Liver (tissue), 7 donors: ENCODE measurements at regions not wholly inside any gene's neighbourhood (a gene's known extent, or its start where the extent isn't known, plus 50 kb on each side); places are given as distances from the start of the nearest gene placed in this dataset.

Experiments used
- DNase-seq: peaks from one replicate; pipeline ENCODE4 v3.0.0-alpha.2; 2017; ENCODE audit warnings: low spot score
- H3K27ac ChIP-seq, 2 donors: one replicate each; pipeline ENCODE4 v1.7.0; 2013; ENCODE audit warnings: inconsistent platforms in 2 of 2, low read length in 2 of 2, control low read depth in 1 of 2, low read depth in 1 of 2, mild to moderate bottlenecking in 1 of 2
- H3K27me3 ChIP-seq, 4 donors: one replicate each; pipeline versions ENCODE4 v1.6.1 to v1.7.0; 2013; ENCODE audit warnings: low read length in 3 of 4, inconsistent platforms in 1 of 4, mild to moderate bottlenecking in 1 of 4, moderate library complexity in 1 of 4; ENCODE audit not compliant: control insufficient read depth in 4 of 4, insufficient read depth in 4 of 4
- H3K36me3 ChIP-seq, 4 donors: one replicate each; pipeline versions ENCODE4 v1.6.1 to v1.7.0; 2013; ENCODE audit warnings: low read length in 3 of 4, mild to moderate bottlenecking in 3 of 4, low read depth in 1 of 4, moderate library complexity in 1 of 4; ENCODE audit not compliant: control insufficient read depth in 4 of 4, insufficient read depth in 3 of 4
- H3K4me1 ChIP-seq, 4 donors: one replicate each; pipeline versions ENCODE4 v1.6.1 to v1.7.0; 2013; ENCODE audit warnings: low read length in 3 of 4, mild to moderate bottlenecking in 3 of 4, moderate library complexity in 1 of 4; ENCODE audit not compliant: control insufficient read depth in 4 of 4, insufficient read depth in 4 of 4
- H3K4me3 ChIP-seq, 3 donors: one replicate each; pipeline versions ENCODE4 v1.6.1 to v1.7.0; 2013; ENCODE audit warnings: low read length in 3 of 3, control low read depth in 1 of 3, low read depth in 1 of 3, mild to moderate bottlenecking in 1 of 3
- H3K9ac ChIP-seq, 2 donors: one replicate each; pipeline ENCODE4 v1.7.0; 2013; ENCODE audit warnings: low read length in 2 of 2, mild to moderate bottlenecking in 2 of 2, moderate library complexity in 2 of 2, control low read depth in 1 of 2, low read depth in 1 of 2
- H3K9me3 ChIP-seq, 4 donors: one replicate each; pipeline versions ENCODE4 v1.6.1 to v1.7.0; 2013; ENCODE audit warnings: low read length in 3 of 4; ENCODE audit not compliant: control insufficient read depth in 4 of 4
- EGR1 ChIP-seq, 2 donors: IDR thresholded peaks; 2 replicates each; pipeline ENCODE4 v1.6.1; 2016 to 2018; ENCODE audit warnings: antibody characterized with exemption in 2 of 2, low read depth in 2 of 2
- FOXA1 ChIP-seq: IDR thresholded peaks from 2 replicates; pipeline ENCODE4 v1.6.1; 2016; ENCODE audit warnings: antibody characterized with exemption
- HNF4G ChIP-seq: IDR thresholded peaks from 2 replicates; pipeline ENCODE4 v1.6.1; 2016; ENCODE audit warnings: antibody characterized with exemption
- JUND ChIP-seq, 2 donors: IDR thresholded peaks; 2 replicates each; pipeline ENCODE4 v1.6.1; 2016; ENCODE audit warnings: antibody characterized with exemption in 2 of 2
- NR2F2 ChIP-seq: IDR thresholded peaks from 2 replicates; pipeline ENCODE4 v1.6.1; 2016; ENCODE audit warnings: antibody characterized with exemption
- RAD21 ChIP-seq, 2 donors: IDR thresholded peaks; 2 replicates each; pipeline ENCODE4 v1.6.1; 2016; ENCODE audit warnings: antibody characterized with exemption in 2 of 2, mild to moderate bottlenecking in 2 of 2
- RXRA ChIP-seq, 2 donors: IDR thresholded peaks; 2 replicates each; pipeline ENCODE4 v1.6.1; 2017 to 2018; ENCODE audit warnings: antibody characterized with exemption in 2 of 2, mild to moderate bottlenecking in 1 of 2
- SP1 ChIP-seq: IDR thresholded peaks from 2 replicates; pipeline ENCODE4 v1.6.1; 2018; ENCODE audit warnings: antibody characterized with exemption, mild to moderate bottlenecking
- TAF1 ChIP-seq: conservative IDR thresholded peaks from 2 replicates; pipeline ENCODE4 v1.6.1; 2016; ENCODE audit warnings: antibody characterized with exemption, mild to moderate bottlenecking
- YY1 ChIP-seq: IDR thresholded peaks from 2 replicates; pipeline ENCODE4 v1.6.1; 2016; ENCODE audit warnings: antibody characterized with exemption, mild to moderate bottlenecking
- ZBTB33 ChIP-seq: IDR thresholded peaks from 2 replicates; pipeline ENCODE4 v1.6.1; 2016; ENCODE audit warnings: antibody characterized with exemption
- WGBS: extraction: QIAGEN DNeasy Blood & Tissue Kit; methylation state at CpG from one replicate; pipeline ENCODE4 v1.1.7; 2013; 5-methylcytosine and 5-hydroxymethylcytosine counted together
- TF ChIP-seq, protein P1 (sequence below): IDR thresholded peaks from 2 replicates; pipeline ENCODE4 v1.6.1; 2016; ENCODE audit warnings: antibody characterized with exemption, mild to moderate bottlenecking
- TF ChIP-seq, protein P2 (sequence below): IDR thresholded peaks from 2 replicates; pipeline ENCODE4 v1.6.1; 2016; ENCODE audit warnings: antibody characterized with exemption
- TF ChIP-seq, protein P3 (sequence below): IDR thresholded peaks from 2 replicates; pipeline ENCODE4 v1.6.1; 2016; ENCODE audit warnings: antibody characterized with exemption
- donor health status: healthy.
- donor health status: healthy.
- donor health status: healthy.
- donor health status: healthy.

DNA sequence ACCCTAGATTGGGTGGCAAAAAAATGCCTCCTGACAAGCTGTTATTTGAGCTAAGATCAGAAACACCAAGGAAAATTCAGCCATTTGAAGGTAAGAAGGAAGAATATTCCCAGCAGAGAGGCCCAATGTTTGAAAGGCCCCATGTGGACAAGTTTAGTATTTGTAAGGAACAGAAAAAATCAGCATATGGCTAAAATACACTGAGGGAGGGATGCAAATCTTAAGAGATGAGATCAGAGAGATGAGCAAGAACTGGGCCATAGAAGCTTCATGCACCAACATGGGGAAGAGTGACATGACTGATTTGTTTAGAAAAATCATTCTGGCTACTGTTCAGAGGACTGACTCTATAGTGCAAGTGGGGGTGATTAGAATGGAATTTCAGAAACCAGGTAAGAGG, 496.8 kb upstream of the SOX5 start:
- Histone ChIP-seq H3K9ac (no peak overlapping the region), H3K9me3 (no peaks in the 10 kb centered on the region), H3K4me3 (no peak overlapping the region), H3K36me3 (no peaks in the 10 kb centered on the region), H3K27me3 (no peaks in the 10 kb centered on the region), H3K27ac (no peak overlapping the region), H3K4me1 (peaks cover 0 to 3% (median 0%) of the 10 kb centered on the region in 4 donors)
- no peak for DNase-seq
- no peak for TF ChIP-seq YY1
- no peak for TF ChIP-seq TAF1
- no peak for TF ChIP-seq RXRA (IDR thresholded peaks at IDR 0.05)
- TF ChIP-seq NR2F2, result no peak
- TF ChIP-seq, protein P1, sequence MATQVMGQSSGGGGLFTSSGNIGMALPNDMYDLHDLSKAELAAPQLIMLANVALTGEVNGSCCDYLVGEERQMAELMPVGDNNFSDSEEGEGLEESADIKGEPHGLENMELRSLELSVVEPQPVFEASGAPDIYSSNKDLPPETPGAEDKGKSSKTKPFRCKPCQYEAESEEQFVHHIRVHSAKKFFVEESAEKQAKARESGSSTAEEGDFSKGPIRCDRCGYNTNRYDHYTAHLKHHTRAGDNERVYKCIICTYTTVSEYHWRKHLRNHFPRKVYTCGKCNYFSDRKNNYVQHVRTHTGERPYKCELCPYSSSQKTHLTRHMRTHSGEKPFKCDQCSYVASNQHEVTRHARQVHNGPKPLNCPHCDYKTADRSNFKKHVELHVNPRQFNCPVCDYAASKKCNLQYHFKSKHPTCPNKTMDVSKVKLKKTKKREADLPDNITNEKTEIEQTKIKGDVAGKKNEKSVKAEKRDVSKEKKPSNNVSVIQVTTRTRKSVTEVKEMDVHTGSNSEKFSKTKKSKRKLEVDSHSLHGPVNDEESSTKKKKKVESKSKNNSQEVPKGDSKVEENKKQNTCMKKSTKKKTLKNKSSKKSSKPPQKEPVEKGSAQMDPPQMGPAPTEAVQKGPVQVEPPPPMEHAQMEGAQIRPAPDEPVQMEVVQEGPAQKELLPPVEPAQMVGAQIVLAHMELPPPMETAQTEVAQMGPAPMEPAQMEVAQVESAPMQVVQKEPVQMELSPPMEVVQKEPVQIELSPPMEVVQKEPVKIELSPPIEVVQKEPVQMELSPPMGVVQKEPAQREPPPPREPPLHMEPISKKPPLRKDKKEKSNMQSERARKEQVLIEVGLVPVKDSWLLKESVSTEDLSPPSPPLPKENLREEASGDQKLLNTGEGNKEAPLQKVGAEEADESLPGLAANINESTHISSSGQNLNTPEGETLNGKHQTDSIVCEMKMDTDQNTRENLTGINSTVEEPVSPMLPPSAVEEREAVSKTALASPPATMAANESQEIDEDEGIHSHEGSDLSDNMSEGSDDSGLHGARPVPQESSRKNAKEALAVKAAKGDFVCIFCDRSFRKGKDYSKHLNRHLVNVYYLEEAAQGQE, result no peak
- no peak for TF ChIP-seq JUND (IDR thresholded peaks at IDR 0.05)
- no peak for TF ChIP-seq HNF4G
- no peak for TF ChIP-seq EGR1 (IDR thresholded peaks at IDR 0.05; ENCODE audit: low read depth in 2 of 2)
- TF ChIP-seq SP1, result no peak
- no peak for TF ChIP-seq RAD21 (IDR thresholded peaks at IDR 0.05)
- no peak for TF ChIP-seq ZBTB33

- Histone ChIP-seq H3K36me3 (no peaks in the 10 kb centered on the region), H3K9ac (no peak overlapping the region), H3K9me3 (no peaks in the 10 kb centered on the region), H3K4me3 (no peak overlapping the region), H3K27me3 (no peaks in the 10 kb centered on the region), H3K4me1 (peaks cover 0 to 3% (median 0%) of the 10 kb centered on the region in 4 donors), H3K27ac (no peak overlapping the region)
- 83% methylated on average over 2 of the region's 2 CpGs for WGBS
- no peak for TF ChIP-seq FOXA1
- TF ChIP-seq ZBTB33, result no peak
- TF ChIP-seq TAF1, result no peak
- TF ChIP-seq NR2F2, result no peak
- TF ChIP-seq, protein P2, sequence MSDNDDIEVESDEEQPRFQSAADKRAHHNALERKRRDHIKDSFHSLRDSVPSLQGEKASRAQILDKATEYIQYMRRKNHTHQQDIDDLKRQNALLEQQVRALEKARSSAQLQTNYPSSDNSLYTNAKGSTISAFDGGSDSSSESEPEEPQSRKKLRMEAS, result no peak
- TF ChIP-seq, protein P3, sequence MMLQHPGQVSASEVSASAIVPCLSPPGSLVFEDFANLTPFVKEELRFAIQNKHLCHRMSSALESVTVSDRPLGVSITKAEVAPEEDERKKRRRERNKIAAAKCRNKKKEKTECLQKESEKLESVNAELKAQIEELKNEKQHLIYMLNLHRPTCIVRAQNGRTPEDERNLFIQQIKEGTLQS, result no peak
- DNase-seq, result no peak
Measured at GRCh38 chr12:24444634-24445033, 495.2 kb upstream of the SOX5 start.
